Dedifferentiated amniotic fluid mesenchymal stem cell (primary cell): ENCODE measurements at regions not wholly inside any gene's neighbourhood (a gene's known extent, or its start where the extent isn't known, plus 50 kb on each side); places are given as distances from the start of the nearest gene placed in this dataset.
"Not testable (repeated sequence)": the region's sequence is repeated elsewhere in the genome, so short reads cannot be mapped to it uniquely, and the experiment has no call there.

Source experiments
- DNase-seq: peaks from one replicate; pipeline ENCODE4 v3.0.0-alpha.2; 2016; ENCODE audit errors: extremely low spot score

GRCh38 chrX:1103360-1103759 lies 109.1 kb downstream of the CRLF2 start:
- DNase-seq = no peak

- DNase-seq = no peak
These were observed 109.7 kb downstream of the CRLF2 start for GRCh38 chrX:1102786-1103185.

GRCh38 chrX:1102221-1102620 lies 110.2 kb downstream of the CRLF2 start:
- not testable (repeated sequence) for DNase-seq

GRCh38 chrX:1099146-1099770 lies 113.2 kb downstream of the CRLF2 start:
- DNase-seq = no peak

- DNase-seq = no peak
These were observed 115.1 kb downstream of the CRLF2 start for GRCh38 chrX:1097328-1097727.

GRCh38 chrX:1094566-1095333 lies 117.7 kb downstream of the CRLF2 start:
- DNase-seq = no peak

GRCh38 chrX:1093586-1094421 lies 118.6 kb downstream of the CRLF2 start:
- DNase-seq = no peak

GRCh38 chrX:1093121-1093520 lies 119.3 kb downstream of the CRLF2 start:
- no peak for DNase-seq

- DNase-seq = no peak
These were observed 125.7 kb downstream of the CRLF2 start for GRCh38 chrX:1086444-1087409.

GRCh38 chrX:1085871-1086270 lies 126.6 kb downstream of the CRLF2 start:
- not testable (repeated sequence) for DNase-seq

- no peak for DNase-seq
These were observed 127.8 kb downstream of the CRLF2 start for GRCh38 chrX:1084689-1085088.

GRCh38 chrX:1076871-1077651 lies 135.4 kb downstream of the CRLF2 start:
- no peak for DNase-seq

GRCh38 chrX:1075741-1076140 lies 136.7 kb downstream of the CRLF2 start:
- DNase-seq = no peak

GRCh38 chrX:1075156-1075555 lies 137.3 kb downstream of the CRLF2 start:
- no peak for DNase-seq

GRCh38 chrX:1074755-1075154 lies 137.7 kb downstream of the CRLF2 start:
- DNase-seq = no peak

GRCh38 chrX:1074172-1074571 lies 138.3 kb downstream of the CRLF2 start:
- DNase-seq = no peak

GRCh38 chrX:1072637-1073377 lies 139.6 kb downstream of the CRLF2 start:
- no peak for DNase-seq

GRCh38 chrX:1071351-1071750 lies 141.1 kb downstream of the CRLF2 start:
- no peak for DNase-seq

- no peak for DNase-seq
These were observed 150.1 kb downstream of the CRLF2 start for GRCh38 chrX:1062351-1062750.

GRCh38 chrX:1060562-1060960 lies 151.9 kb downstream of the CRLF2 start:
- DNase-seq = no peak
